ENCODE measurements at regions not wholly inside any gene's neighbourhood (a gene's known extent, or its start where the extent isn't known, plus 50 kb on each side); places are given as distances from the start of the nearest gene placed in this dataset.

DNA sequence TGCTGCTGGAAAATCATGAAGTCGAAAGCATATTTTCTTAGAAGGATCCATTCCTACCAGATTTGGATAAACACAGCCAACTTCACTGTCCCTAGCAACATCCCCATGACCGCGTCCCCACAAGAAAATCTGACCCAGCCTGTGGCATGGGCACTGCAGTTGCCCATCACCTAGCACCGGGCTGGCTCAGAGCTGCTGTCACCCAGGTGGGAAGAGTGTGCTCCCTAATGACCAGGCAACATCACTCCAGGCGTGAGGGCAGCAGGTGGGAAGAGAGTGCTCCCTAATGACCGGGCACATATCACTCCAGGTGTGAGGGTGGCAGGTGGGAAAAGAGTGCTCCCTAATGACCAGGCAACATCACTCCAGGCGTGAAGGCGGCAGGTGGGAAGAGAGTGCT, 238.0 kb downstream of the TBXT start:
- DNase-seq (ENCODE audit: low spot score in 2 of 2) (no peak), ATAC-seq (ENCODE audit: low read depth) (no peak)
- peaks cover 3% of the 10 kb centered on the region for H3K27me3 Mint-ChIP-seq
- H3K27ac Mint-ChIP-seq, result no peak overlapping the region
- H3K9me3 Mint-ChIP-seq, result no peaks in the 10 kb centered on the region
- H3K4me3 Mint-ChIP-seq, result no peak overlapping the region
- H3K4me1 Mint-ChIP-seq, result no peaks in the 10 kb centered on the region
- H3K36me3 Mint-ChIP-seq, result no peaks in the 10 kb centered on the region

DNA sequence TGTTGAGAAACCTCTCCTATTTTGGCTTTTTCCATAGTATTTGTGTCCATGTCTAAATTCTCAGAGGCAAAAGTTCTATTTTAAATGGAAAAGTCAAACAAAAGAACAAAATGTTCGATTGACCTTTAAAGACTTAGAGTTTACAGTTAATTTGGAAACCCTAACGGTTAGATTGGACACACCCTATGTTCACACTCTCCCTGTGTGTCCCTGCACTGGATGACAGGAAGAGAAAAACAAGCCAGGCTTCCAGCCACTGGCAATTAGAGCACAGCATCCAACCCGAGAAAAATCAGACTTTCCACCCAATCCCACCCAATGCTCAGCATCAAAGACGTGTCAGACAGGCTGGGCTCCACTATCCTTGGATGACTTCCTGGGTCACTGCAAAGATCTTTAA, 241.3 kb downstream of the TBXT start:
- H3K27ac Mint-ChIP-seq, result no peak overlapping the region
- DNase-seq (ENCODE audit: low spot score in 2 of 2) (no peak), ATAC-seq (ENCODE audit: low read depth) (no peak)
- no peaks in the 10 kb centered on the region for H3K9me3 Mint-ChIP-seq
- H3K36me3 Mint-ChIP-seq, result no peaks in the 10 kb centered on the region
- no peaks in the 10 kb centered on the region for H3K4me1 Mint-ChIP-seq
- H3K27me3 Mint-ChIP-seq, result peaks cover 4% of the 10 kb centered on the region
- no peak overlapping the region for H3K4me3 Mint-ChIP-seq

DNA sequence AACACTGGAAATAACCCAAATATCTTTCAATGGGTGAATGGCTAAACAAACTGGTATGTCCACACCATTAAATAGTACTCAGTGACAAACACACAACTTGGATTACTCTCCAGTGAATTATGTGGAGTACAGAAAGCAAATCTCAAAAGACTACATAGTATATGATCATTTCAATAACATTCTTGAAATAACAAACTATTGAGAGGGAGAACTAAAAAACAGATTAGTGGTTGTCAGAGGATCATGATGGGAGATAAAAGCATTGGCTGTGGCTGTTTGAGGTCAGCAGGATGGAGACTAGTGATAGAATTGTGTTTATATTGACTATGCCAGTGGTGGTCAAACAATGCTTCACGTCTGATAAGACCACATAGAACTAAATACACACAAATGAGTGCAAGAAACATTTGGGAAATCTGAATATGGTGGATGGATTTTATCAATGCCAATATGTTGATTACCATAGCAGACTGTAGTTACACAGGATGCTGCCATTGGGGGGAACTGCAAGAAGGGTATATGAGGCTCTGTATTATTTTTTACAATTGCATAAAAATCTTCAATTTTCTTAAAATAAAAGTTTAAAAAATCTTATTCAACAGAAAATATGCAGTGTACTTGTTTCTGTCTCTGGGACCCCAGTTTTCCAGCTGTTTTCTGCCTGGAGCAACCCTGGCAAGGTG, 242.0 kb downstream of the TBXT start:
- no peak overlapping the region for H3K27ac Mint-ChIP-seq
- no peak overlapping the region for H3K4me3 Mint-ChIP-seq
- DNase-seq (ENCODE audit: low spot score in 2 of 2) (no peak), ATAC-seq (ENCODE audit: low read depth) (no peak)
- H3K4me1 Mint-ChIP-seq, result no peaks in the 10 kb centered on the region
- H3K36me3 Mint-ChIP-seq, result no peaks in the 10 kb centered on the region
- no peaks in the 10 kb centered on the region for H3K9me3 Mint-ChIP-seq
- peaks cover 6% of the 10 kb centered on the region for H3K27me3 Mint-ChIP-seq

DNA sequence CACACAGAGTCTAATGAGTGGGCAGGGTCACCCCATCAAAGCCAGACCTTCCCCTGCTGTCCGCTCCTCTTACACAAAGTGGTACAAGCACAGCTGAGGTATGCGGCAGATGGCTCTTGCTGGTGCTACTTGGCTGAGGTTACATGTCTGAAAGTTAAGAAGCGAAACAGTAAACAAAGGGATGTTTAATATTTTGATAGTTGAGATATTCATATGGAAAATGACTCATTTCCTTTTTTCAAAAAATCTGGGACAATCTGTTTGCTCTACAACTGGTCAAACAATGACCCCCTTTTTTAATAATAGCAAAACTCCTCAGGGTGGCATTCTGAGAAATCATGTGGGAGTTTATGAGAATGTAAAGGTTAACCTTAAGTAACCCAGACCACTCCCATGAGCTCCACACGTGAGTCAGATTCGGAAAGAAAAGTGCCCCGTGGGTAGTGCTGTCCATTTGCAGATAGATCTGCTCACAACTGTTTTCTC, 245.3 kb downstream of the TBXT start:
- DNase-seq (ENCODE audit: low spot score in 2 of 2), result no peak
- no peak overlapping the region for H3K27ac Mint-ChIP-seq
- H3K36me3 Mint-ChIP-seq, result no peaks in the 10 kb centered on the region
- H3K4me1 Mint-ChIP-seq, result no peaks in the 10 kb centered on the region
- H3K9me3 Mint-ChIP-seq, result no peaks in the 10 kb centered on the region
- H3K27me3 Mint-ChIP-seq, result peaks cover 6% of the 10 kb centered on the region
- no peak overlapping the region for H3K4me3 Mint-ChIP-seq
- no peak for ATAC-seq (ENCODE audit: low read depth)

DNA sequence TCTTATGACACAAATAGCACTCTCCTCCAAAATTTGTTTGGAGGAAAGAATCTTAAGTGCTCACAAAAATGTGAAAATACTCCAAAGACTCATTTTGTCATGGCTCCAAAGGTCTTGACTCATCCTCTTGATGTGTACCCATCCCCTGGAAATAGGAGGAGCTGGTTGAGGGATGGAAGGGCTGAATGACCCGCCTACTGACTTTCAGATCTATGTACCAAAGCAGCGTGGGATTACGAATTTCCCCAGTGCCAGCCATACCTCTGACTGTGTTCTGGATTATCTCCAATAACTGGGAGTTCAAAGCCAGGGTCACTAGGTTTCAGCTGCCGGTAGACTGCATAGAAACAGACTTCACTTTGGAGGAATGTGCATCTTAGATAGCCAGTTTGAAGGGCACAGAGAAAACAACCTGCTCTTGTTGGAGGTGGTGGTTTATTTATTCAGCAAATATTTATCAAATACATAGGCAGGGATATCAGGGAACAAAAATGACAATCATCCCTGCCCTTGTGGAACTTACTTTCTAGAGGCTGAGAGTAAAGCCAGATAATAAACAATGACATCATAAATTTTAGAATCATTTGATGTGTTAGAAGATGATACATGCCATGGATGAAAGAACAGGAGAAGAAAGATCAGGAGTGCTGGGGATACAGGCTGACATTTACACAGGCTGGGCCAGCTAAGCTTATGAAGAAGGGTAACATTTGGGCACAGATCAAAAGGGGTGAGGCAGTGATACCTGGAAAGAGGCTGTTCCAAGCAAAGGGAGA, 246.6 kb downstream of the TBXT start:
- peaks cover 6% of the 10 kb centered on the region for H3K27me3 Mint-ChIP-seq
- no peak overlapping the region for H3K4me3 Mint-ChIP-seq
- no peak overlapping the region for H3K27ac Mint-ChIP-seq
- no peaks in the 10 kb centered on the region for H3K36me3 Mint-ChIP-seq
- ATAC-seq (ENCODE audit: low read depth), result no peak
- no peaks in the 10 kb centered on the region for H3K4me1 Mint-ChIP-seq
- no peak for DNase-seq (ENCODE audit: low spot score in 2 of 2)
- H3K9me3 Mint-ChIP-seq, result no peaks in the 10 kb centered on the region

DNA sequence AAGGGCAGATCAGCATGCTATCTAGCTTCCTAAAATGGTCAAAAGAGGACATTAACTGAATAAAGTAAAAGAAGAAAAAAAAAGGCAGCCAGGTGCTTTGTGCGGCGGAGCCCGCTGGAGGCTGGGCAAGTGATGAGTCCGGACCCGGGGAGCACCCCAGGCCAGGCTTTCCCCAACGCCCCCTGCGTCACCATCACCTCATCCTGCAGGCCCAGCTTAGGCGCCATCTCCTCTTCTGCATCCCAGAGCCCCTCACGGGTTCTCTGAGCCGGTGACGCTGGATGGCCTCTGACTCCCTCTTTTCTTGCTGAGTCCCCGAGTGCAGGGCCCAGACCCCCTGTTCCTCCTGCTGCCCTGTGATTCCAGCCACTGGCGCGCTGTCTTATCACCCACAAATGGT, 250.1 kb downstream of the TBXT start:
- Mint-ChIP-seq H3K27ac (no peak overlapping the region), H3K4me3 (no peak overlapping the region), H3K36me3 (no peaks in the 10 kb centered on the region), H3K27me3 (peaks cover 7% of the 10 kb centered on the region), H3K9me3 (no peaks in the 10 kb centered on the region), H3K4me1 (no peaks in the 10 kb centered on the region)
- DNase-seq (ENCODE audit: low spot score in 2 of 2) (no peak), ATAC-seq (ENCODE audit: low read depth) (no peak)

DNA sequence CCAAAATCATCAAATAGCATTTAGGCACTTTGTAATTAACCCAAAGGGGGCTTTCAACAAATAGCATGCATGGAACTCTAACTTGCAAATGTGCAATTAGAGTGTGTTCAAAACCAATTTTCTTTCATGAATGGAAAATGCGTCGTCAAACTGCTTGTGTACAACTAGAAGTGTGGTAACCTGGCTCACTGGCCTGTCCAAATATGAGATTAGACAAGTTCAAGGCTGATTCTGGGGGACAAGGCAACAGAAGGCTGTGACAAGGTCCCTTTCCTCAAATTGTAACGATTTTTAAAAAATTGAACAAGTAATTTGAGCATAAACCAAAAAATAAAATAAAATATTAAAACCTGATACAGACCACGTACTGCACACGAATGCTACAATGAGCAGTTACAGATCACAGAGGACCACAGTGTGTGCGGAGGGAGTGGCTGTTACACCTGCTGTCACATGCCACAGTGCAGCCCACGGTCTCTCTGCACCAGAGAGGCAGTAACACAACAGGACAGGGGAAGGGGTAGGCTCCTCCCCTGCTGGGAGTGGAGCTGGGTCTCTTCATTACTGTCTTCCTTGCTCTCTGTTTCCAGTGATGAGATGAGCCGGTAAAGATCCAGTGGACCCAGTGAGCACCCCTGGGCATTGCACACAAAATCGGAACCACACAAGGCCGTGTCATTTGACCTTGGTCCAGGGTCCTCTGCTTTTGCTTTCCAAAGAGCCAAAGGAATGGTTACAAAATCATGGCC, 252.2 kb upstream of the PDE10A start:
- H3K27me3 Mint-ChIP-seq, result peaks cover 3% of the 10 kb centered on the region
- no peaks in the 10 kb centered on the region for H3K9me3 Mint-ChIP-seq
- H3K4me1 Mint-ChIP-seq, result no peaks in the 10 kb centered on the region
- no peak overlapping the region for H3K27ac Mint-ChIP-seq
- DNase-seq (ENCODE audit: low spot score in 2 of 2) (no peak), ATAC-seq (ENCODE audit: low read depth) (no peak)
- H3K36me3 Mint-ChIP-seq, result no peaks in the 10 kb centered on the region
- no peak overlapping the region for H3K4me3 Mint-ChIP-seq

DNA sequence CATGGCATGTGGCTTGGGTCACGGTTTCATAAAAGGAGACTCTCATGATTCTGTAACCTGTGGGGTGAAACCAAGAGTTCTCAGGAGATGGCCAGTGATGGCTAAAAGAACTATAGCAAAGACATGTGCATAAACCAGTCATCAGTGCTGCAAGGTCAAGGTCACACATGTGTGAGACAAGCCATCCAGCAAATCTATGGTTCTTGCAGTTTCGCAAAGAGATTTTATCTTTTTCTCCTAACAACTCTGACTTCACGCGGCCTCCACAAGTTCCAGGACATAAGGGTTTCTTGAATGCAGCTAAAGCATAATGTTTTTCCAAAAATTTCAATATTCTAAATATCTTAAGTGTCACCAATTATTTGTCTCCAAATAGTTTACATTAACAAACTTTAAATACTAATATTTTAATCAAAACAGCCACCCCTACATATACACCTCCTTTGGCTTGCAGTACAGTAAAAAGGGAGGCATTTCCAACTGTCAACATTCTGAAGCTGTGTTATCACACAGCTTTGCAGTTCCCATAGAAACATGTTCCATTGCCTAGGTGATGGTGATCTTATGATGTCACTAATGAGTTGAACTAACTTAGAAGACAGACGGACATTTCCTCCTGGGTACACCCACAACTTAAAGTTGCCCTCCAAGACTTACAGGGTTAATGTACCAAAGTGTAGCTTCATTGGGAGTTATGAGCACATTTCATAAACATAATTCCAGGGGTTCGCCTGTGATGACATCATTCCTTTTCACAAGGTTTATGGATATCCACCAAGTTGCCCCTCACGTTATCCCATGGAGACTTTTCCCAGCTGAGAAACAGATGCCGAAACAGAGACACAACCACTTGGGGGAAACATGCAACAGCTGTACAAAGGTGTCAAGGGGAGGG, 250.9 kb upstream of the PDE10A start:
- no peak for ATAC-seq (ENCODE audit: low read depth)
- peaks cover 6% of the 10 kb centered on the region for H3K27me3 Mint-ChIP-seq
- DNase-seq (ENCODE audit: low spot score in 2 of 2), result no peak
- no peaks in the 10 kb centered on the region for H3K9me3 Mint-ChIP-seq
- H3K4me3 Mint-ChIP-seq, result no peak overlapping the region
- no peaks in the 10 kb centered on the region for H3K4me1 Mint-ChIP-seq
- no peaks in the 10 kb centered on the region for H3K36me3 Mint-ChIP-seq
- H3K27ac Mint-ChIP-seq, result no peak overlapping the region

DNA sequence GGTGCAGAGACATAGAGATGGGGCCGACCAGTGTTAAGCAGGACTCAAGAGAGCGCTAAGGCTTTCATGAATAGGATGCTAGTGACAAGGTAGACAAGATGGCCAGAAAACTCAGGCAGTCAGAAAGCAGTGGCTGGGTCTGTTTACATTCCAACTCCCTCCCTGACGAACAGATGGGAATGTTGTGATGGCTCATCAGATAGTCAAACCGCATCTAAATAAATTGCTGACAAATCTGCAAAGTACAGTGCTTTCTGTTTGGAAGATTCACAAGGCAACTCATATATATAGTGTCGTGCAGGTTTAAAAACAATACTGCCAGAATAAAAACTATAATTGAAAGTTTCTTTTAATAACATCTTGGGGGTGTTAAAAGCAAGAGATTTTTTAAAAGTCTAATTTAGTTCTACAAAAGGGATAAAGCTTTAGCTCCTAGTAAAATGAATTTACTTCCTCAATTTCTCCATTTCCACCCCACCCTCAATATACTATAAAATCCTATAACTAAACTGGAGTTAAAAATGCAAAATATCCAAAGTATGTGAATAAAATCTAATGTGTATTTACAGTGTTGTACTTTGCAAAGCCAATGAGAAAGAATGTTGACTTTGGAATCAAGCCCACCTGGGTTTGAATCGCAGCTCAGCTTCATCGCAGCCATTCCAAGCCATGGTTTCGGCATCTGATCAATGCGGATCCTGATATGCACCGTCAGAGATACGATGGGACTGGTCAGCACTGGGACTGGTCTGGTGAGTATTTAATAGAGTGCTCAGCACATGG, 247.3 kb upstream of the PDE10A start:
- no peak overlapping the region for H3K27ac Mint-ChIP-seq
- peaks cover 7% of the 10 kb centered on the region for H3K9me3 Mint-ChIP-seq
- H3K4me3 Mint-ChIP-seq, result no peak overlapping the region
- DNase-seq (ENCODE audit: low spot score in 2 of 2), result no peak
- no peaks in the 10 kb centered on the region for H3K4me1 Mint-ChIP-seq
- no peaks in the 10 kb centered on the region for H3K36me3 Mint-ChIP-seq
- no peak for ATAC-seq (ENCODE audit: low read depth)
- peaks cover 6% of the 10 kb centered on the region for H3K27me3 Mint-ChIP-seq

DNA sequence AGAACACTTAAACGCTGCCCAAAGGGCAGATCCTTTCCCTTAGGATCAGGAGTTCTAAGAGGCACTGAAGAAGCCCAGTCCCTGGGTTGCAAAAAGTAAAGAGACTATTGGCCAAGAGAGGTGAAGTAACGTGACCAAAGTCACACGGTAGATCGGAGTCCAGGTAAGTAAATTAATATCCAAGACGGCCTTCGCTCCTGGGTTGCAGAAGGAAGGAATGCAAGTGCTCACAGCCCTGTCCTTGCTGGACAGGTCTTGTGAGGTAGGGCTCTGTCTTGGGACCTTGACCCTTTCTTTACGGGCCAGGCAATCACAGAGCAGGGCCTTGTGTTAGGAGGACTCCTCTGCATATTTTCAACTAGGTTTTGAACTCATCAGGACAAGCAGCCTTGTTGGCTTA, 243.7 kb upstream of the PDE10A start:
- DNase-seq (ENCODE audit: low spot score in 2 of 2), result no peak
- Mint-ChIP-seq H3K4me3 (no peak overlapping the region), H3K27ac (no peak overlapping the region), H3K36me3 (no peaks in the 10 kb centered on the region), H3K4me1 (no peaks in the 10 kb centered on the region), H3K9me3 (peaks cover 8% of the 10 kb centered on the region), H3K27me3 (peaks cover 11% of the 10 kb centered on the region)
- ATAC-seq (ENCODE audit: low read depth), result no peak

DNA sequence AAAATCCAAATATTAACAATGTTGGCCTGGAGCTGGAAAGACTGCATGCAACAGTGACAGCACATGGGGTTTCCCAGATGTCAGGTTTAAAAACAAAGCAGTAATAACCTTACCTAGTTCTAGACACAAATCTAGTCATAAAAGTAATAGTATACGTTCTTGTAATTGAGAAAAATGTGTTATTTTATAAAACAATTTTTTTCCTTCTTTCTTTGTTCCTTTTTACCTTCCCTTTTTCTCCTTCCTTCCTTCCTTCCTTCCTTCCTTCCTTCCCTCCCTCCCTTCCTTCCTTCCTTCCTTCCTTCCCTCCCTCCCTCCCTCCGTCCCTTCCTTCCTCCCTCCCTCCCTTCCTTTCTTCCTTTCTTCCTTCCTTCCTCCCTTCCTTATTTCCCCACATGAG, 242.7 kb upstream of the PDE10A start:
- ATAC-seq (ENCODE audit: low read depth), result no peak
- Mint-ChIP-seq H3K36me3 (no peaks in the 10 kb centered on the region), H3K4me3 (no peak overlapping the region), H3K27ac (no peak overlapping the region), H3K27me3 (peaks cover 11% of the 10 kb centered on the region), H3K4me1 (no peaks in the 10 kb centered on the region), H3K9me3 (peaks cover 8% of the 10 kb centered on the region)
- DNase-seq (ENCODE audit: low spot score in 2 of 2), result no peak

DNA sequence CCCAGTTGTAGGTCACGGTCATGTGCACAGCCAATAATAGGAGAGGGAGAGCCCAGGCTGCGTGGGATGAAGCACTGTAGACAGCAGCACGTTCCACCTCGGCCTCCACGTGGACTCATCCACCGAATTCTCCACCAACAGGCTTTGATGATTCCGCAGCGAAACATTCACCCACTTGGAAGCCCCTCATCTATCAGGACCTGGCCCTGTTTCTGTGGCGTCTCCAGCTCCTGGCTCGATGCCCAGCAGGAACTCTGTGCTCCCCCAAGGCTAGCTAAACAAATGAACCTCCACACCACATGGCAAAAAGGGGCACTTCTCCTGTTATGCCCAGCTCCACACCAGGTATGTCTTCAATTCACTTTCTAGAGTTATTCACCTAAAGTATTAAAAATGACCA, 237.9 kb upstream of the PDE10A start:
- DNase-seq (ENCODE audit: low spot score in 2 of 2) (no peak), ATAC-seq (ENCODE audit: low read depth) (no peak)
- H3K36me3 Mint-ChIP-seq, result no peaks in the 10 kb centered on the region
- H3K4me3 Mint-ChIP-seq, result no peak overlapping the region
- no peaks in the 10 kb centered on the region for H3K4me1 Mint-ChIP-seq
- no peak overlapping the region for H3K27ac Mint-ChIP-seq
- peaks cover 2% of the 10 kb centered on the region for H3K9me3 Mint-ChIP-seq
- peaks cover 17% of the 10 kb centered on the region for H3K27me3 Mint-ChIP-seq

DNA sequence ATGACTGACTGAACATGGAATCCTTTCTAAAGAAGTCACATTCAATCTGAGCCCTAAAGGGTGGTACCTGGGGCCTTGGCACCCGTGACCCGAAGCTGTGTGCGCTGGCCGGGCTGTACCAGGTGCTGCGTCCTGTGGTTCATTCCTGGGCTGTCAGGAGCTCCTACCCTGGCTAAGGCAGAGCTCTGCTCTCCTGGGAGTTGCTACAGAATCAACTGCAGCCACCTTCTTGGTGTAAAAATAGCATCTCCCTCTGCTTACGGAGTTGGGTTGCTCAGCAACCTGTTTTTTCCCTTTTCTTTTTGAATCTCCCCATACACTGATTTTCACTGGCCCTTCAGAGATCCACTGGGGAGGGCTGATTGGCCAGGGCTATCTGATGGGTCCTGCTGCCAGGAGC, 236.6 kb upstream of the PDE10A start:
- Mint-ChIP-seq H3K9me3 (peaks cover 1% of the 10 kb centered on the region), H3K36me3 (no peaks in the 10 kb centered on the region)

More for the DNA sequence above, 236.6 kb upstream of the PDE10A start:
- H3K4me3 Mint-ChIP-seq, result no peak overlapping the region
- no peaks in the 10 kb centered on the region for H3K4me1 Mint-ChIP-seq
- H3K27ac Mint-ChIP-seq, result no peak overlapping the region
- no peak for DNase-seq (ENCODE audit: low spot score in 2 of 2)
- peaks cover 18% of the 10 kb centered on the region for H3K27me3 Mint-ChIP-seq
- ATAC-seq (ENCODE audit: low read depth), result no peak
